SK-N-SH (cell line): ENCODE measurements at regions not wholly inside any gene's neighbourhood (a gene's known extent, or its start where the extent isn't known, plus 50 kb on each side); places are given as distances from the start of the nearest gene placed in this dataset.

Experiments
- NFIC ChIP-seq: IDR thresholded peaks from 2 replicates; pipeline ENCODE4 v1.4.0; 2012; ENCODE audit warnings: borderline replicate concordance
- POLR2AphosphoS5 ChIP-seq: IDR thresholded peaks from 2 replicates; pipeline ENCODE4 v1.6.1; 2012; ENCODE audit warnings: low read depth, low read length
- RFX5 ChIP-seq: IDR thresholded peaks from 2 replicates; pipeline ENCODE4 v1.6.1; 2012; ENCODE audit warnings: mild to moderate bottlenecking, improper control_type of control experiment, low read length
- SMC3 ChIP-seq: IDR thresholded peaks from 2 replicates; pipeline ENCODE4 v1.6.1; 2012; ENCODE audit warnings: low read depth, low read length, improper control_type of control experiment
- YY1 ChIP-seq: IDR thresholded peaks from 2 replicates; pipeline ENCODE4 v1.4.0; 2012; ENCODE audit warnings: low read depth, mild to moderate bottlenecking
- TF ChIP-seq, protein P1 (sequence below): fragments of 200-600 bp; sonication (generic); IDR thresholded peaks from 2 replicates; pipeline ENCODE4 v1.6.1; 2017; ENCODE audit warnings: antibody characterized with exemption, mild to moderate bottlenecking, moderate library complexity

DNA sequence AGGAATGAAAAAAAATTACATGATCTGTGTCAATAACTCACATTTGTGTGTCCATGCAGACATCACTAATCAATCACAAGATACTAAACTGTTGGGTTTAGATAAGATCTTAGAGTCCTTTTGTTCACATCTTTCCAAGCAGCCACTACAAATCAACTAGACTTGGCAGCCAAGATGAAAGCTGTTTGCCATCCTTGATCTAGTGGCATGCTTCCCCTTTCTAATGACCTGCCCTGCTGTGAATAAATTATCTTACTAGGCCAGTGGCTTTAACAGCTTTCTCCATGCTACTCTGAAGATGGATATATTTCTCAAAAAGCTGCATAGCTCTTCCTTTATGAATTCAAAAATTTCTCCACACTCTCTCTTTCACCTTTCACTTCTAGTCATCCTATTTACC lies 1338.0 kb upstream of the ACVR2A start:
- TF ChIP-seq NFIC, result no peak
- TF ChIP-seq RFX5, result no peak
- TF ChIP-seq, protein P1, sequence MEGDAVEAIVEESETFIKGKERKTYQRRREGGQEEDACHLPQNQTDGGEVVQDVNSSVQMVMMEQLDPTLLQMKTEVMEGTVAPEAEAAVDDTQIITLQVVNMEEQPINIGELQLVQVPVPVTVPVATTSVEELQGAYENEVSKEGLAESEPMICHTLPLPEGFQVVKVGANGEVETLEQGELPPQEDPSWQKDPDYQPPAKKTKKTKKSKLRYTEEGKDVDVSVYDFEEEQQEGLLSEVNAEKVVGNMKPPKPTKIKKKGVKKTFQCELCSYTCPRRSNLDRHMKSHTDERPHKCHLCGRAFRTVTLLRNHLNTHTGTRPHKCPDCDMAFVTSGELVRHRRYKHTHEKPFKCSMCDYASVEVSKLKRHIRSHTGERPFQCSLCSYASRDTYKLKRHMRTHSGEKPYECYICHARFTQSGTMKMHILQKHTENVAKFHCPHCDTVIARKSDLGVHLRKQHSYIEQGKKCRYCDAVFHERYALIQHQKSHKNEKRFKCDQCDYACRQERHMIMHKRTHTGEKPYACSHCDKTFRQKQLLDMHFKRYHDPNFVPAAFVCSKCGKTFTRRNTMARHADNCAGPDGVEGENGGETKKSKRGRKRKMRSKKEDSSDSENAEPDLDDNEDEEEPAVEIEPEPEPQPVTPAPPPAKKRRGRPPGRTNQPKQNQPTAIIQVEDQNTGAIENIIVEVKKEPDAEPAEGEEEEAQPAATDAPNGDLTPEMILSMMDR, result no peak
- TF ChIP-seq YY1, result no peak
- TF ChIP-seq POLR2AphosphoS5, result no peak
- TF ChIP-seq SMC3, result no peak
